GM19467 (cell line): ENCODE measurements at regions not wholly inside any gene's neighbourhood (a gene's known extent, or its start where the extent isn't known, plus 50 kb on each side); places are given as distances from the start of the nearest gene placed in this dataset.

Experiments
- ATAC-seq: cut with Tn5 transposase; IDR thresholded peaks from one replicate; pipeline ENCODE4 v1.9.1; 2021; ENCODE audit warnings: mild to moderate bottlenecking, moderate library complexity; ENCODE audit not compliant: unreplicated experiment

- ATAC-seq, result no peak
These were observed 53.3 kb downstream of the BLID start for GRCh38 chr11:122062763-122063162.

GRCh38 chr11:122059565-122059964 is 56.5 kb downstream of the BLID start:
- no peak for ATAC-seq

GRCh38 chr11:122050021-122050690 is 65.9 kb downstream of the BLID start:
- ATAC-seq, result no peak

GRCh38 chr11:122048401-122048800 is 67.6 kb downstream of the BLID start:
- ATAC-seq, result no peak

GRCh38 chr11:122046846-122047245 is 69.2 kb downstream of the BLID start:
- no peak for ATAC-seq

- no peak for ATAC-seq
These were observed 69.6 kb downstream of the BLID start for GRCh38 chr11:122046438-122046837.

- no peak for ATAC-seq
These were observed 70.8 kb downstream of the BLID start for GRCh38 chr11:122045181-122045586.

- no peak for ATAC-seq
These were observed 71.9 kb downstream of the BLID start for GRCh38 chr11:122044086-122044485.

- no peak for ATAC-seq
These were observed 73.0 kb downstream of the BLID start for GRCh38 chr11:122042981-122043380.

GRCh38 chr11:122040464-122040863 is 75.6 kb downstream of the BLID start:
- ATAC-seq, result no peak

GRCh38 chr11:122038543-122038942 is 77.5 kb downstream of the BLID start:
- ATAC-seq, result no peak

- no peak for ATAC-seq
These were observed 78.1 kb downstream of the BLID start for GRCh38 chr11:122037911-122038310.

- ATAC-seq, result no peak
These were observed 79.5 kb downstream of the BLID start for GRCh38 chr11:122036493-122036892.

- no peak for ATAC-seq
These were observed 80.0 kb downstream of the BLID start for GRCh38 chr11:122036018-122036417.

GRCh38 chr11:122033631-122034030 is 82.4 kb downstream of the BLID start:
- ATAC-seq, result no peak

- no peak for ATAC-seq
These were observed 82.8 kb downstream of the BLID start for GRCh38 chr11:122033193-122033592.

GRCh38 chr11:122032317-122032716 is 83.7 kb downstream of the BLID start:
- ATAC-seq, result no peak

- ATAC-seq, result no peak
These were observed 84.2 kb downstream of the BLID start for GRCh38 chr11:122031813-122032212.

- ATAC-seq, result no peak
These were observed 85.7 kb downstream of the BLID start for GRCh38 chr11:122030286-122030685.

- ATAC-seq, result no peak
These were observed 87.5 kb downstream of the BLID start for GRCh38 chr11:122028545-122028944.

GRCh38 chr11:122028036-122028435 is 88.0 kb downstream of the BLID start:
- no peak for ATAC-seq

- ATAC-seq, result no peak
These were observed 90.3 kb downstream of the BLID start for GRCh38 chr11:122025757-122026156.

- no peak for ATAC-seq
These were observed 91.7 kb downstream of the BLID start for GRCh38 chr11:122024278-122024677.
